ENCODE measurements at regions not wholly inside any gene's neighbourhood (a gene's known extent, or its start where the extent isn't known, plus 50 kb on each side); places are given as distances from the start of the nearest gene placed in this dataset.

DNA sequence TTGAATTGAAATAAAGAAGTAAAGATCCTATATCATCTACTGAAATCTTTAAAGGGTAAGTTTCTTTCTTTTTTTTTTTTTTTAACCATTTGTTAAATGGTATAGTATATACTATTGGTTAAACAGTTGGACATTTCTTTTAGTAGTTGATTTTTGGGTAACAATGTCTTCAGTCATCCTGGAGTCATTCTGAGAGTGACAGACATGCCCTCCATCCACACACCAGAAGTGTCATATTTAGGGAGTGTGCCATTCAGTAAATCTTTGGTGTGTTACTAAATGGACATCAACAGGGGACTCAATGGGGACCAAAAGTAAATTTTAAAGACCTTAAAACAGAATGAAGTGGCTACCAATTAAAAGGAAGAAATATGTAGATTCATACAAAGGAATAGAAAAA lies 50.8 kb upstream of the SLC39A10 start:
- no peak for DNase-seq

DNA sequence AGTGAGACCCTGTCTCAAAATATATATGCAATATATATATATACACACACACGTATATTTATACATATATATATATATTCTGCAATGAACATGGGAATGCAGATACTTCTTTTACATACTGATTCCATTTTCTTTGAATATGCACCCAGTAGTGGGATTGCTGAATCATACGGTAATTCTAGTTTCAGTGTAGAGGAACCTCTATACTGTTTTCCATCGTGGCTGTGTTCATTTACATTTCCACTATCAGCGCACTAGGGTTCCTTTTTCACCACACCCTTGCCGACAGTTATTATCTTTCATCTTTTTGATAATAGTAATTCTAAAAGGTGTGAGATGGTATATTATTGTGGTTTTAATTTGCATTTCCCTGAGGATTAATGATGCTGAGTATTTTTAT lies 52.3 kb upstream of the SLC39A10 start:
- no peak for DNase-seq

GRCh38 chr2:195603998-195604397 lies 53.0 kb upstream of the SLC39A10 start:
- DNase-seq, result no peak

DNA sequence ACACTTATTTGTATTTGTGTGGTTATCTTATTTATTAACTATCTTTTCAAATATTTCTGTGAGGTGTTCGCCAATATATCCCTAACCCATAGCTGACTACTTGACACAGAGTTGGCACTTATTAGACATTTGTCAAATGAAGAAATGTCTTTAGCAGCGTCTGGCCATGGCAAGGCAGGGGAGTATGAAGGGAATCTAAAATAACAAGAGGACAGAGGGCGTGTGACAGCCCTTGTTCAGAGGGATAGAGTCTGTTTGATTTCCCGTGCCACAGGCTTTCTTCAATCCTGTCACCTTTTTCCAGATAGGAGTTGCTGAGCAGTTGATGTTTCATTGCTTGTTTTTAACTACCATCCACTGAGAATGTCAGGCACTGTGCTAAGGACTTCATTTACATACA lies 53.6 kb upstream of the SLC39A10 start:
- no peak for DNase-seq

DNA sequence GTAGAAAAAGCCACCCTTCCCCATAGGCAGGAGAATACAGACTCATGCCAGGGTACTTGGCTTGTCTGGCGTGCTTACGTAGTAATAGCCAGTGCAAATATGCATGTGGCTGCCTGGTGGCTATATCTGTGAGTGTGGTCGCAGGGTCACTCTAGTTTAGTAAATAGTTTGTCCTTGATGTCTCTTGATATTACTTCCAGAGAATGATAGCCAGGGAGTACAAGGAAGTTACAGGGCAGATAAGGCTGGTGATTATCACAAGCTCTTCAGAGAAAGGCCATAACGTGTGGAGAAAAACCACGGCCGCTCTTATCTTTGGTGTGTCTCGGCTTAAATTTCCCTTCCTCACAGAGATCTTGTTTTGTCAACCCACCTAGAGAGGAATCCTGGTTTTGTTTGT lies 54.3 kb upstream of the SLC39A10 start:
- DNase-seq, result no peak

GRCh38 chr2:195601361-195601760 lies 55.7 kb upstream of the SLC39A10 start:
- DNase-seq, result no peak

DNA sequence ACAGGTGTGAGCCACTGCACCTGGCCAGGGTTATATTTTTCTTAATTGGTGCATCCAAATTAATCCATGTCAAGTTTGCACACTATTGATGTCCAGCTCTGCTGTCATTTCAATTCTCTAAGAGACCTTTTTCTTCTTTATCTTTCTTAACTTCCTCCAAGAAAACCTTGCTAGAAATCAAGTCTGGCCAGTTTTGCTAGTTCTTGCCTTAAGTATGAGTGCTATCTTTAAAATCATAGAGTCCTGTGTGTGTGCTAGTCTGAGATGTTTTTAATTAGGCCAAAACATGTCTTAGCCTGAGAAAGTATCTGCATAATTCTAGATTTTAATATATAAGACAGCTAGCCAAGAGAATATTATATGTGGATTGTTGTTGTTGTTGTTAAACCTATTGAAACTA lies 56.2 kb upstream of the SLC39A10 start:
- no peak for DNase-seq

DNA sequence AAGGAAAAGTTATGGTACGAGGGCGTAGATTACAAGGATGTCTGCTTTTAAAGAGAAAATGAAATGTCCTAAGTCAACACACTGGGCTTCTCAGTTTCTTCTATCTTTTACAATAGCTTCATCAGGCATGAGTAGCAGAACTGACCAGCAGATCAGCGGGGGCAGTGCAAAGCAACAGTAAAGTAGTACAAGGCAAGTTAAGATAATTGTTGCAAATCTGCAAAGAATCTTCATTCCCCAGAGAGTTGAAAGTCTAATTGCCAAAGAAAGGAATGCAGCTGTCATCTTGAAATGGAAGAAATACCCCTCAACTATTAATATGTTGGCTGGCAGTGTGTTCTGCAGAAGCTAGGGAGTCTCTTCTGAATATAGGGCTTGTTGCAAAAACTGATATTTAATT lies 60.2 kb upstream of the SLC39A10 start:
- no peak for DNase-seq

- DNase-seq, result no peak
Measured at GRCh38 chr2:195595825-195596224, 61.2 kb upstream of the SLC39A10 start.

DNA sequence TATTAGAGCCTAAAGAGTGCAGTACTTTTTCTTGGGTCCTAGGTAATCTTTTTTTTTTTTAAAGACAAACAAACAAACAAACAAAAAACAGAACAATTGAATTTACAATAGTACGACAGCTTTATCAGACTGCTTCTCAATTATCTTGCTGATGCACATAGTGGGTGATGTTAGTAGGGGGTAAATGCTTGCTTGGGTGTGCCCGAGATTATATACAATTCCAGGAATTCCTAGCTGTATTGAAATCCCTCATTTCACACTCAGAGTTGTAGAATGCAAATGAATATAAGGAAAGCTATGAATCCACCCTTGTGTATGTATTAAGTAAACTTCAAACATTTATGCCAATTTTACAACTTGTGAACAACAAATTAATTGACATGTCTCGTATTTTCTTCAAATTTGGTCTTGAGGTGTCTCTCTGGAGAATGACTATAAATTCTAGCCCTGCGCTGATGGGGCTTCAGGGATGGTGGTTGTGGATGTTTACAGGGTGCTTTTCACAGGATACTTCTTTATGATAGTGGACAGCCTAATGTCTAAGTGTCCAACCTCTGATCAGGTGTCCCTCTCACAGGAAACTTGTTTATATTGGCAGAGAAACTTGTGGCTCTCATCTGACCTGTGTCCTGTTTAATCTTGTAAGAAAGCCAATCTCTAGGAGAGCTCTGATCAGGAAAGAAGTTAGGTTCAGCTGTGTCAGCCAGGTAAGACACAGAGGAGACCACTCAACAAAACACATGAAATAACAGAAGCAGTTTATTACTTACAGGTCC lies 61.9 kb upstream of the SLC39A10 start:
- DNase-seq, result no peak

- no peak for DNase-seq
Measured at GRCh38 chr2:195594248-195594647, 62.8 kb upstream of the SLC39A10 start.

DNA sequence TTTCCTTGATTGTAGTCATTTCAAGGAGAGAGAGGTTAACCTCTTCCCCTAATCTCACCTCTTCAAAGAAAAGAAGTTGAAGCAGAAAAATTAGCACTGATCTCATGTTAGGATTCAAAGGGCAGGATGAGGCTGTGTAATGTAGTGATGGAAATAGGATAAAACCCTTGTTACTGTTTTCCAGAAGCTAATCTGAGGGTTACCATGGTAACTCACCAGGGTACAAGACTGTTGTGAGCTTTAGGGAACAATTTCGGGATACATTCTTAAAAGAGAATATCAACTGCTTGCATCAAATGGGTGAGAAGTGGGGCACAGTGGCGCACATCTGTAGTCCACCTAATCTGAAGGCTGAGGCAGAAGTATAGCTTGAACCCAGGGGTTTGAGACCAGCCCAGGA lies 64.9 kb upstream of the SLC39A10 start:
- DNase-seq, result no peak

DNA sequence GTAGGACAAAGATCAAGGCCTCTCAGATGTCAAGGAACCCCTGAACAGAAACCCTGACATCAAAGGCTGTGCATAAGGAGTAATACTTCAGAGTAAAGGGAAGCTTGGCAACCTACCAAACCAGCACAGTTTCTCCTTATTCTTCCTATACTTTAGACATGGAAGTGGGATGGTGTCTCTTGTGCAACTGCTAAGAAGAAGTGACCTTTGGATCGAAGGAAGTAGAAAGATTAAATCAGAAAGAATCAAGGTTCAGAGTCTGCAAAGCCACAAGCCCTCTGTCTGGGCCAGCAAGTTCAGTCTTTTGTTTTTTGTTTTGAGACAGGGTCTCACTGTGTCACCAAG lies 66.2 kb upstream of the SLC39A10 start:
- DNase-seq, result no peak

GRCh38 chr2:195590199-195590860 lies 66.7 kb upstream of the SLC39A10 start:
- no peak for DNase-seq

GRCh38 chr2:195587966-195588365 lies 69.1 kb upstream of the SLC39A10 start:
- DNase-seq, result no peak

DNA sequence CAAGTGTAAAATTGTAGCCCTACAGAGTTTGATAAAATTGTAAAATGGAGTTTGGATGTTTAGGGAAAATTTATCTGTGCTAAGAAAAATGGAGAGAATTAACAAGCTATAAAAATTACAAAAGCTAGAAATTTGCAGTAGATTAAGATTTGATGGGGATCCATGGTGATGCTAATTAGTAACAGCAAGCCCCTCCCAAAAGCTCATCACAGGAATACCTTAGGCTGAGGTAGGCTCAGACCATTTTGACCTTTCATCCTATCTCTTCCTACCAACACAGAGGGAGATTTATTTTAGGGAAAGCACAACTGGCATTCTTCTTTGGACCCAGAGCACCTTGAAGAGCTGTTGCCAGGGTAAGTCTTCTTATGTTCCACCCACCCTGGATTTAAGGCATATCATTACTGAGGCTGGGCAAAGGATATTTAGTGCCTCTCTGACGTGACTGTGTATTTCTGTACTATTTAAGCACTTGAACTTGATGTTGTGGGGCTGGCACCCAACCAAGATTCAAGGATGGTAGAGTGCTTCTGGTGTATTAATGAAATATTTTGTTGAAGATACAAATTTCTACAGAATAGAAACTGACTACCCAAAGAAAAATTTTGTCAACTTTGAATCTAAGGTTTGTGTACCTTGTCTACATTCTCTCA lies 70.8 kb upstream of the SLC39A10 start:
- no peak for DNase-seq

DNA sequence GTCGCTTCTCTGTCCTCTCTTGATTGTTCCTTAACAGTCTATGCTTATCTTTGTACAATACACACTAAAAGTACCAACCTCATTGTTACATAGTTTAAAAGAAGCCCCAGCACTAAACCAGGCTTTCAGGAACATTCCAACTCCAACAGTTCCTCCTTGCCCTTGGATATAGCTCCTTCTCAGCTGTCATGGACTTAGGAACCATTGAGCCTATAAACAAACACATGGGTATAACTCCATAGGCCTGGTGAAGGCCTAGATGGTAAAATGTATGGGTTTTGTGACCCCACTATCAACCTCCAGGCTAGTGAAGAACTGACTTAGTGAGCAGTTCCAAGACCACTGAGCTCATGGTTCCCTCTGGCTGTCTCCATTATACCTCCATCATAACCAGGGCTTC lies 74.8 kb upstream of the SLC39A10 start:
- no peak for DNase-seq

DNA sequence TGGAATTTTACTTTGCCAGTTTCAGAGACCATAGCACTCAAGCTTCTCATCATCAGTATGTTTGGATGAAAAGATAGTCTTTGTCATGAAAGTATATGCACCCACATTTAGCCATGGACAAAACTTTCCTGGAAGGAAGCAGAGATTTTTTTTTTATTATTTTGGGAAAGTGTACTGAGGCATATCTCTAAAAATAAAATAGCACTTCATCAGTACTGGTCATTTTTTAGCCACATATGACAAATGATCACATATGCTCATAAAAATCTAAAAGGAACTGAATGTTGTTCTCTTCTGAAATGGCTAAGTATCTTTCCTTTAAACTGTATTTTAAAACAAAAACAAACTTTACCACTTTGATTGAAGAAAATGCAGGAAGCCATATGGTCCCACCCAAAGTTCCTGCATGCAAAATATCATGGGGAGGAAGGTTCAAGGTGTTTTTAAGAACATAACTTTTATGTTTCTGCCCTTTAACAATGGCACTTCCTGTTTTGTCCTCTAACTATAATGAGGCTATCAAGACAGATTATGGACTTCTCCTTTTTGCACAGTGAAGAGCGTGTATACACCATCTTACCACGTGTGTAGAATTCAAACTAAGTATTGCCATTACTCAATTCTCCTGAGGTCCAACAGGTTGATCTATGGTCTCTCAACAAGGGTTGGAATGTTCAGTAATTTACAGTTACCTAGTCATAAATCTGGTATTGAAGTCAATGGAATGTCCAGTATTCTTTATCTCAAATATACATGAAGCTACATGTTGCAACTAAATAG lies 77.1 kb upstream of the SLC39A10 start:
- no peak for DNase-seq

DNA sequence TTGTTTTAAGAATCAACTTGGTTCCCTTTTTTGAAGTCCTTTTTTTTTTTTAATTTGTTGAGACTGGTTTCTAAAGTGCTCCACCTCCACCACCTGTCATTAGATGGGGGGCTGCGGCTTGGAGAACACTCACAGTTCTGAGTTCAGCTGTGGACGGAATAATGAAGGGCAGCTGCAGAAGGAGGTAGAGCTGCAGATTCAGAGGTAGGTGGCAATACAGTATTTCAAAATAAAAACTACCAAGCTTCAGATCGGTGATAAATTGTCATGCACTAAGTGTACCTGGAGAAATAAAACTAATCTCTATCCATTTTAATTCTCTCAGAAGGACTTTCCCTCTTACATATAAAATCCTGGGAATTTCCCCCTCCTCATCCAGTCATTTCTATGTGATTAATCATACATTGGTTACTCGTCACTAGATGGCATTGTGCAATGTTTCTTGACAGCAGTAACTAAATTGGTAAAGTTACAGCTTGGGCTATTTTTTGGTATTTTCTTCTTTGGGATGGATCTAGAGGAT lies 81.1 kb upstream of the SLC39A10 start:
- no peak for DNase-seq

GRCh38 chr2:195575016-195575415 lies 82.0 kb upstream of the SLC39A10 start:
- DNase-seq, result no peak

- DNase-seq, result no peak
Measured at GRCh38 chr2:195574312-195574711, 82.7 kb upstream of the SLC39A10 start.

- DNase-seq, result no peak
Measured at GRCh38 chr2:195572895-195573683, 83.9 kb upstream of the SLC39A10 start.

GRCh38 chr2:195570329-195570728 lies 86.7 kb upstream of the SLC39A10 start:
- DNase-seq, result no peak
